K562 (cell line): ENCODE measurements at regions not wholly inside any gene's neighbourhood (a gene's known extent, or its start where the extent isn't known, plus 50 kb on each side); places are given as distances from the start of the nearest gene placed in this dataset.

Experiments used
- ATAC-seq: fragments of 200-7000 bp; cut with Tn5 transposase; 3 replicates; pipeline ENCODE4 v1.9.1; 2020; ENCODE audit warnings: moderate library complexity
- BruUV-seq: library from RNA; stranded (reverse); fragments of 400-500 nt; replicated peaks from 2 replicates; lab custom pipeline; 2021; lab: Mats Ljungman, UMichigan
- CTCF ChIA-PET: fragments of 300-600 bp; formaldehyde crosslinking; extraction: SDS; loops from one replicate; lab custom pipeline; 2021; ENCODE audit warnings: low intra/inter-chr PET ratio; lab: Yijun Ruan, JAX
- POLR2A ChIA-PET: fragments of 300-600, 350-650 bp; sonication (Branson Sonifier 250); formaldehyde crosslinking; extraction: SDS; loops from one replicate; lab custom pipeline; 2021; ENCODE audit warnings: antibody characterized with exemption, inconsistent platforms; lab: Yijun Ruan, JAX
- DNase-seq, 4 experiments: peaks; one replicate each; pipeline versions ENCODE4 v3.0.0 to v3.0.0-alpha.2; 2011 to 2018; ENCODE audit warnings: low spot score in 3 of 4, mixed read lengths in 3 of 4; ENCODE audit errors: extremely low read depth in 1 of 4
- FAIRE-seq: peaks from 2 replicates; lab custom pipeline; 2011; peaks lifted over from hg19 to GRCh38; lab: Jason Lieb, UNC
- H2AFZ ChIP-seq: 2 replicates; pipeline ENCODE4 v1.6.0; 2011; ENCODE audit warnings: low read depth, low read length, control low read depth, inconsistent platforms
- H3K27ac ChIP-seq: fragments of 200-600 bp; 3 replicates; pipeline ENCODE4 v1.8.0; 2011; ENCODE audit warnings: low read depth, mild to moderate bottlenecking, control low read depth, inconsistent platforms, low read length, moderate library complexity, mixed read lengths; ENCODE audit errors: extremely low read depth
- H3K27me3 ChIP-seq, 2 experiments: fragments of 300-600 bp in 1 of 2; 2 replicates in 1 of 2; 3 replicates in 1 of 2; pipeline versions ENCODE4 v1.6.0 to v1.8.0; 2011; ENCODE audit warnings: inconsistent platforms in 2 of 2, low read length in 2 of 2, mild to moderate bottlenecking in 1 of 2, mixed read lengths in 1 of 2, moderate library complexity in 1 of 2; ENCODE audit not compliant: control insufficient read depth in 2 of 2, insufficient read depth in 2 of 2
- H3K36me3 ChIP-seq: fragments of 300-600 bp; 3 replicates; pipeline ENCODE4 v1.8.0; 2011; ENCODE audit warnings: mild to moderate bottlenecking, low read length, inconsistent platforms; ENCODE audit not compliant: control insufficient read depth, insufficient read depth
- H3K4me1 ChIP-seq, 2 experiments: fragments of 200-600 bp in 1 of 2; replicated peaks in 1 of 2; 2 replicates in 1 of 2; 3 replicates in 1 of 2; pipeline versions ENCODE4 v1.5.1 to v1.8.0; 2011; ENCODE audit warnings: inconsistent platforms in 2 of 2, low read length in 2 of 2, mild to moderate bottlenecking in 1 of 2, mixed read lengths in 1 of 2, moderate library complexity in 1 of 2; ENCODE audit not compliant: control insufficient read depth in 2 of 2, insufficient read depth in 2 of 2
- H3K4me2 ChIP-seq: 2 replicates; pipeline ENCODE4 v1.6.1; 2011; ENCODE audit warnings: low read length, control low read depth, inconsistent platforms, mixed read lengths; ENCODE audit not compliant: insufficient read depth
- H3K4me3 ChIP-seq: fragments of 200-600 bp; sonication (generic), shearing (Covaris generic); 2 replicates; pipeline ENCODE4 v1.5.1; 2016; ENCODE audit warnings: control low read depth, inconsistent platforms
- H3K79me2 ChIP-seq: fragments of 200-600 bp; 3 replicates; pipeline ENCODE4 v1.8.0; 2011; ENCODE audit warnings: low read length, inconsistent platforms; ENCODE audit not compliant: control insufficient read depth, insufficient read depth
- H3K9ac ChIP-seq, 2 experiments: 2 replicates each; pipeline versions ENCODE4 v1.6.0 to v1.6.1; 2011; ENCODE audit warnings: low read depth in 2 of 2, low read length in 2 of 2, control low read depth in 1 of 2, inconsistent platforms in 1 of 2, mild to moderate bottlenecking in 1 of 2, mixed read lengths in 1 of 2; ENCODE audit not compliant: insufficient read depth in 1 of 2
- H3K9me1 ChIP-seq: one replicate; pipeline ENCODE4 v1.6.0; 2011; ENCODE audit warnings: inconsistent platforms, mild to moderate bottlenecking, low read length, moderate library complexity; ENCODE audit not compliant: control insufficient read depth, insufficient read depth
- H3K9me3 ChIP-seq: replicated peaks from 2 replicates; pipeline ENCODE4 v1.5.1; 2011; ENCODE audit warnings: low read depth, low read length, inconsistent platforms; ENCODE audit not compliant: control insufficient read depth, insufficient read depth
- H4K20me1 ChIP-seq: replicated peaks from 2 replicates; pipeline ENCODE4 v1.6.1; 2011; ENCODE audit warnings: low read length, inconsistent platforms, mixed read lengths; ENCODE audit not compliant: control insufficient read depth, insufficient read depth
- BCL6 ChIP-seq: fragments of 250-450 bp; sonication (Bioruptor Pico); IDR thresholded peaks from 2 replicates; pipeline ENCODE4 v1.4.0; 2020
- FOXJ3 ChIP-seq: sonication (generic); formaldehyde crosslinking; IDR thresholded peaks from 2 replicates; pipeline ENCODE4 v1.4.0; 2020; ENCODE audit warnings: mild to moderate bottlenecking, missing genetic modification reagents
- GTF2E2 ChIP-seq: fragments of 200-800 bp; sonication (Bioruptor generic); IDR thresholded peaks from 2 replicates; pipeline ENCODE4 v1.6.1; 2016; ENCODE audit warnings: missing genetic modification characterization, missing compliant biosample characterization
- HDAC2 ChIP-seq: fragments of 450-650 bp; IDR thresholded peaks from 2 replicates; pipeline ENCODE4 v1.6.1; 2016; ENCODE audit warnings: mild to moderate bottlenecking
- JUNB ChIP-seq: fragments of 450-650 bp; formaldehyde crosslinking; conservative IDR thresholded peaks from 2 replicates; pipeline ENCODE4 v1.4.0; 2020; ENCODE audit warnings: mild to moderate bottlenecking
- NONO ChIP-seq, 2 experiments: fragments of 200-400 bp in 1 of 2; fragments of 450-650 bp in 1 of 2; formaldehyde crosslinking in 1 of 2; IDR thresholded peaks; 2 replicates each; pipeline ENCODE4 v1.6.1; 2017; ENCODE audit warnings: low read depth in 2 of 2, mild to moderate bottlenecking in 2 of 2, moderate library complexity in 2 of 2, low read length in 1 of 2
- PBX2 ChIP-seq, 2 experiments: IDR thresholded peaks in 1 of 2; conservative IDR thresholded peaks in 1 of 2; 2 replicates each; pipeline ENCODE4 v1.6.1; 2016; ENCODE audit warnings: low read depth in 2 of 2, mild to moderate bottlenecking in 1 of 2, missing compliant biosample characterization in 1 of 2, missing genetic modification characterization in 1 of 2, moderate library complexity in 1 of 2
- SMARCB1 ChIP-seq: IDR thresholded peaks from 2 replicates; pipeline ENCODE4 v1.6.1; 2011; ENCODE audit warnings: improper control_type of control experiment, low read depth; ENCODE audit not compliant: insufficient read length
- TAL1 ChIP-seq: fragments of 450-650 bp; IDR thresholded peaks from 2 replicates; pipeline ENCODE4 v1.6.1; 2016; ENCODE audit warnings: mild to moderate bottlenecking
- THAP7 ChIP-seq: fragments of 250-450 bp; sonication (Bioruptor Pico); IDR thresholded peaks from 2 replicates; pipeline ENCODE4 v1.5.0; 2021
- ZC3H11A ChIP-seq: IDR thresholded peaks from 2 replicates; pipeline ENCODE4 v1.6.1; 2012; ENCODE audit warnings: low read depth, low read length, improper control_type of control experiment
- ZFP36 ChIP-seq: fragments of 150-350 bp; IDR thresholded peaks from 2 replicates; pipeline ENCODE4 v1.6.1; 2018; ENCODE audit warnings: low read length, low read depth; ENCODE audit not compliant: partially characterized antibody
- ZKSCAN1 ChIP-seq: fragments of 150-350 bp; IDR thresholded peaks from 2 replicates; pipeline ENCODE4 v1.6.1; 2016; ENCODE audit warnings: low read depth, low read length
- ZNF184 ChIP-seq: sonication (generic); formaldehyde crosslinking; IDR thresholded peaks from 2 replicates; pipeline ENCODE4 v1.5.0; 2020; ENCODE audit warnings: missing genetic modification reagents
- WGBS: fragments of 100-300 bp; shearing (Covaris generic); methylation state at CpG from one replicate; pipeline ENCODE4 v1.1.6; 2016; ENCODE audit warnings: low coverage, mixed read lengths; ENCODE audit not compliant: insufficient coverage; ENCODE audit errors: missing lambda C conversion rate; 5-methylcytosine and 5-hydroxymethylcytosine counted together
- in situ Hi-C: fragments of 300-500 bp; cut with MboI; formaldehyde crosslinking; loops from 4 replicates; pipeline ENCODE4 v1.15.0; 2018; ENCODE audit warnings: inconsistent platforms, mixed read lengths
- intact Hi-C: fragments of 100-400 bp; cut with micrococcal nuclease; formaldehyde crosslinking; loops from 2 replicates; pipeline ENCODE4 v1.14.2; 2022

- no peaks in the 10 kb centered on the region for H3K36me3 ChIP-seq
- H3K4me3 ChIP-seq = no peak overlapping the region
- no peak for TF ChIP-seq BCL6 (CRISPR knock-in tag)
- no peak for TF ChIP-seq FOXJ3 (CRISPR knock-in tag)
- no peak for TF ChIP-seq ZKSCAN1
- no peak for TF ChIP-seq THAP7 (CRISPR knock-in tag)
- no peak for TF ChIP-seq TAL1
- TF ChIP-seq JUNB (CRISPR knock-in tag) = no peak
- no peak for TF ChIP-seq SMARCB1
- no peak for TF ChIP-seq HDAC2
- TF ChIP-seq NONO (IDR thresholded peaks at IDR 0.05; ENCODE audit: low read depth in 2 of 2, low read length in 1 of 2) = no peak
- TF ChIP-seq ZNF184 (CRISPR knock-in tag) = no peak
- TF ChIP-seq GTF2E2 (tag) = no peak
- TF ChIP-seq ZC3H11A = no peak
- no peak for TF ChIP-seq PBX2 (CRISPR knock-in tag; IDR thresholded peaks at IDR 0.05; ENCODE audit: low read depth)
- TF ChIP-seq PBX2 (tag; conservative IDR thresholded peaks at IDR 0.05; ENCODE audit: low read depth) = no peak
- TF ChIP-seq ZFP36 = no peak
- H3K4me2 ChIP-seq = no peak overlapping the region
- no peak overlapping the region for H2AFZ ChIP-seq
- H3K9me1 ChIP-seq = no peaks in the 10 kb centered on the region
- WGBS = 3% methylated on average over 3 of the region's 3 CpGs
- in situ Hi-C loops = no loop called here
- CTCF ChIA-PET = no interaction called here
- no peak overlapping the region for H3K9ac ChIP-seq
- peaks cover 9 to 27% of the 10 kb centered on the region in 2 experiments; a peak in 3 of 5 replicates for H3K27me3 ChIP-seq
- FAIRE-seq = no peak
- H3K27ac ChIP-seq = no peak overlapping the region
- POLR2A ChIA-PET = interaction anchor here (1.0 kb wide), 1 partner anchor 9 kb away, joined by 3 read pairs; no protein-coding TSS in a partner anchor
- no TSS peak for BruUV-seq
- no peak for ATAC-seq
- DNase-seq = no peak
- H3K9me3 ChIP-seq = no peaks in the 10 kb centered on the region
- no peaks in the 10 kb centered on the region for H3K79me2 ChIP-seq
- no peaks in the 10 kb centered on the region for H4K20me1 ChIP-seq
- no peaks in the 10 kb centered on the region for H3K4me1 ChIP-seq
- intact Hi-C loops = no loop called here
Observed at GRCh38 chr7:25759748-25760147, 392.2 kb upstream of the NFE2L3 start.
